Muscle of arm (tissue), 1 donor: ENCODE measurements at regions not wholly inside any gene's neighbourhood (a gene's known extent, or its start where the extent isn't known, plus 50 kb on each side); places are given as distances from the start of the nearest gene placed in this dataset.

Experiments used
- DNase-seq: peaks from one replicate; pipeline ENCODE4 v3.0.0-alpha.2; 2013

DNA sequence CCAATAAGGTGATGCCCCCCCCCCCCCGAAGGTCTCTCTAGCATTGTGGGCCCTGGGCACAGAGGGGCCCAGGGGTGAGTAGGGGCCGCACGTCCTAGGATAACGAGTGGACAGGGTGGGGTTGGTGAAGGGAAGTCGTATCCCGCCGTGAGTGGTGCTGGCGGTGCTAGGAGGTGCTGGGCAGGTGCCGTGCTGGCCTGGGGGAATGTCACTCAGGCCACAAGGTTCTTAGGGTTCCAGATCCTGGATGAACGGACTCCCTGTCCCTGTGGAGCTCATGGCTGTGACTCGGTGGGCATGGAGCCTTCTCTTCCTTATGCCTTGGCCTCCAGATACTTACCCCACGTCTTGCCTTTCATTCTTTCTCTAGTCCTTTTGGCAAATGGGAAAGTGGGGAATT is 157.4 kb upstream of the SOX1 start:
- no peak for DNase-seq

DNA sequence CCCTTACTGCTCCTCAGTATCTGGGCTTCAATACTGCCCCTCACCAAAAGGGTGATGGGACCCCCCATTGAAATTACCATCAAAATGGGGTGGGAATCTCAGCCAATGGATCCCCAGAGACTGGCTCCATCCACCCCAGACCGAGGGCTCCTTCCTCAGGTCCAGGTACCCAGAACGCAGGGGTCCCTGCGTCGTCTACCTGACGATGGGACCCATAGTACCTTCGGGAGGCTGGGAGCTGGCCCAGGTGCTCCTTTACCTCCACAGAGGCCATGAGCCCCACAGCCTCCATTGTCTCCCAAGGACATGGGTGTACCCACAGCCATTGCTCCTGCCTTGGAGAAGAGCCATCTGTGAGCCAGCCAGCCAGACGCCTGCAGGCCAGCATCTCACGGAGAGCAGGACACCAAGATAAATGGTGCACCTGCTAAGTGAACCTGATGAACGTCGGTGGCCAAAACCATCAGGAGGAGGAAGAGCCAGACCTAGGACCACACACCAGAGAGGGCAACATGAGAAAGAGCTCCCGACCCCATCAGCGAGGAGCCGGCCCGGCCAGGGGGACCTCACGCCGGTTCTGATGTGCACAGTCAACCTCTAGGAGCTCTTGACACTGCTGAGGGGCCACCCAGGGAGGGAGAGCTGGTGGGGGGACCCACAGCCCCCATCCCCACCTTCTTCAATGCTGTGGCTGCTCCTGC is 156.8 kb upstream of the SOX1 start:
- DNase-seq = no peak

DNA sequence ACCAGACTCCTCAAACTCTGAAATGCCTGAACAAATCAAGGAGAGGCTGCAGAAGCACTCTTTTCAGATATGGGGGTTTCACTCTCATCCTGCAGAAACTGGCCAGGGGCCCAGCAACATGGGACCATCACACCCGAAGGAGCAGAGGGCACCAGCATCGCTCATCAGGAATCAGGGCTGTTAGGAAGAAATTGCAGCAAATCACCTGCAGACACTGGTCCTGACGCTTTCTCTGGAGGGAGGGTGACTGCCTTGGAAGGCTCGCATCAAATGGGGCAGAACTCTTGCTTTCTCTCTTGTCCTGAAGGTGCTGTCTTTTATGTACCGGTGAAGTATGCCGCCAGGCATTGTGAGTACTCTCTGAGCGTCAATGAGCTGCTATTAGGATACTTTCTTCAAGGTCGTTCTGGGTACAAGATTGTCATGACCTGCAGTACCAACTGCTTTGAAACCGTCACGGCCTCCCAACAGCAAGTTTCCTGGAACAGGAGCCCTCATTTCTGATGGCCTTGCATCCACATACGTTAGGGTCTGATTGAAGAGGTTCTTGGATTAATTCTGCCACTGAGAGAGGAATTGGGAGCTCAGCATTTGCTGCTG is 155.7 kb upstream of the SOX1 start:
- no peak for DNase-seq

DNA sequence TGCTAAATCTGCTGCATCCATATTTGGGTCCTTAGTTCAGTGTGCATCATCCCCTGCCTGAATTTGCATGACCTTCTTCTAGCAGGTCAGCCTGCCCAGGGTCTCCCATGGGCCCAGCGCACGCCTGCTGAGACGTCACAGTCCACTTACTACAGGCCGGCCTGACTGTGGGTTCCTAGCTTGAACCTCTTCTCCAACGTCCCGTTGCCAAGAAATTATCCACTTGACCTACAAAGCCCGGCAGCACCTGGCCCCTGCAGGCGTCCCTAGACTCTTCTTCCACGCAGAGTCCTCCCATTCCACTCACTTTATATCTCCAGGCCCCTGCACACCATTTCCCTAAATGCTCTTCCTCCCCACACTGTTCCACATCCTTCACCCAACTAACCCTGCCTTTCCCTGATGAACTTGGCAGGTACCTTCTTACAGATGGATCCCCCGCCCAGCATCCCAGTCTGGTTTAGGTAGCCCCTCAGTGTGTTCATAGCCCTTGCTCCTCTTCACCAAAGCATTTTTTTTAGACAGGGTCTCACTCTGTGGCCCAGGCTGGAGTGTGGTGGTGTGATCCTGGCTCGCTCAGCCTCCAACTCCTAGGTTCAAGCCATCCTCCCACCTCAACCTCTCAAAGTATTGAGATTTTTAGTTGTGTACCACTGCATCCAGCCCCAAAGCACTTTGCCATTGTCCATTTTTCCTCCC is 155.0 kb upstream of the SOX1 start:
- no peak for DNase-seq

DNA sequence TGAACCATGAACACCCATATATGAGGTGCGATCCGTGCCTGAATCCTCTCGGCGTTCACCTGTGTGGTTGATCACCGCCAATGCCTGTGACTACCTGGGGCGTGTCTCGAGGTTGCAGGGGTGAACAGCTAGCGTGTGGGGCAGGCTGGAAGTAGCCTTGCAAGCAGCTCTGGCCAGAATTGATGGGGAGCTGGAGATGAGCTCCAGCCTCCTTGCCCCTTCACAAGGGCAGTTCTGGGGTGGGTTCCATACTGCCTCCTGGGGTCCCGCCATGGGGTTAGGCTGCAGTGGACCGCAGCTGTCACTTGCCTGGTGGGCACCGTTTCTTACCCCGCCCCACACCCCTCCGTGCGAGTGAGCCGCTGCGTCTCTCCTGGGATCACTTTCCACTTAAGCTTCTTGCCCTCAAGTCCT is 154.5 kb upstream of the SOX1 start:
- DNase-seq = no peak

DNA sequence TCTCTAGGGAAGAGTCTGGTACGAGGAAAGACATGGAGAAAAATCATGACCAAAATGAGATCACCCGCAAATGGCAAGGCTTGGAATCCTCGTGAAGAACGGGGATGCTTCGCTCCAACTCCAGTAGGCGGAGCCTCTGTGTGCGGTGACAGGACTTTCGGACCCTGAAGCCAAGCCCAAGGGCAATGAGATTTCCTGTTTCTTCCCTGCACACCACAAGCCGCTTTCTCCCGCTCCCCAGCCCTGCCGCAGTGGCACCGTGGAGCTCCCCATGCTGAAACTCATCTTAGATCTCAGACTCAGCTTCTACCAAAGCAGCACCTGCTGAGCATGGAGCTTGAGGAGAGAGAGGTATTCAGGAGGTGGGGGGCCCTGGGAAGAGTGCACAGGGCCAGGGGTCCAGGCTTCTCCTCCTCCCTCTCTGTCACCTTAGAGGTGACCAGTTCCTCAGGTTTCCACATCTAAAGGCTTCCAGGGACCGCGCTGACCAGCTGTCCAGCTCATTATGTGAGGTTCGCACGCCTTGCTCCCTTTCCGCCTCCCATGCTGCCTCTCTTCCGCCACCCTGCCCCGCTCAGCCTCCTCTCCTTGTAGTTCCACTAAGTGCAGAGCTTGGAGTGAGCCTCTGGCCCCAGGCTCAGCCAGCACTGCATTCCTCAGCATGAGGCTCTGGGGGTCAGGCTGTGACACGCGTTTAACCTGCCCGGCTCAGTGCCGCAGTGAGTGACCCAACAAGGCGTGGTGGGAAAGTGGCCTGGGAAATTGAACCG is 153.8 kb upstream of the SOX1 start:
- no peak for DNase-seq

DNA sequence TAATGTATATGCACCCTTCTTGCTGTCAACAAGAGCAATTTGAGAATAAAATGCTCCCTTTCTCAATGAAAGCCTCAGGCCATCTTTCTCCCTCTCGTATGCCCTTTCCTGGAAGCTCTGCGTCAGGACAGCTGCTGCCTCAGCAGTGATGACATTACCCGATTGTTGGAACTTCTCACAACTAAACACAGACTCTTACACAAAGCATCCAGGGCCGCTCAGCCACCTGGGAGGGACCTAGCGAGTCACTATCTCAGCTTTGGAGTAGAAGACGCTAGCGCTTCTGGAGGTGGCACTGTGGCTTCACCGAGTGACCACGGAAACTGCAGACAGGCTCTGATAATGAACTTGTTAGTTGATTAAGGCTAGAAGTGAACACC is 153.2 kb upstream of the SOX1 start:
- DNase-seq = no peak

DNA sequence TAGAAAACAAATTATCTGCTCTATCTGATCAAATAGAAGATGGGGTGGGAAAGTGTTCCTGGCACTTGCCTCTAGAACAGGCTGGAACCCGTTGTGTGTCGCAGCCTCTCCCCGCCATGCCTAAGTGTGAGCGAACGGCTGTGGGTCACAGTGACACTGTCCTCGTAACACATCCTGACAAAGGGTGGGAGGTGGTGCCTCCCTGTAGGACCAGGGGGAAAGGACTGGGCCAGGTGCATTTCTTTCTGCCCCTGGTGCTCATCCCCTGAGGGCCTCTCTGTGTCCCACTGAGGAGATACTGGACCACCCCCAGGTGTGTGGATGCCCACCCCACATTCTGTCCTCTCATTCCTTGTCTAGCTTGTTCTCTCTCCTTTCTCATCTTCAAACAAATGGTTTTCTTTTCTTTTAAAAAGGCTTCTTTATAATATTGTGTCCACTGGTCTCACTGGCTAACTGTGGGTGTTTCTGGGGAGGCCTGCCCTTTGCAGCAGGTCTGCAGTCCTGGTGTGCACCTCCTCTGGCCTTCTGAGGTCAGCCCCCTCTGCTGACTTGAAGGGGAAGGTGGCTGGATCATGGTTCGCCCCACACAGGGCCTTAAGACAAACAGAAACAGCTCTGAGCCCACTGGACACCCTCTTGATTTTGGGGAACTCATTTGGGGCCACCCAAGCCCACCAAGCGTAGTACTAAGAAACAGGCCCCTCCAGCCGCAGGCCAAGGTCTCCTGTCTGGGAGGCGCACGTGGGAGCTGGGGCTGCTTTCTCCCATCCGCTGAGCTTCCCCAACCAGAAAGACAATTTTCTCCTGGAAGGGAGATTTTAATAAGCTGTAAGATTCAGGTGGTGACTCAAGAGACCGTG is 152.5 kb upstream of the SOX1 start:
- DNase-seq = no peak

DNA sequence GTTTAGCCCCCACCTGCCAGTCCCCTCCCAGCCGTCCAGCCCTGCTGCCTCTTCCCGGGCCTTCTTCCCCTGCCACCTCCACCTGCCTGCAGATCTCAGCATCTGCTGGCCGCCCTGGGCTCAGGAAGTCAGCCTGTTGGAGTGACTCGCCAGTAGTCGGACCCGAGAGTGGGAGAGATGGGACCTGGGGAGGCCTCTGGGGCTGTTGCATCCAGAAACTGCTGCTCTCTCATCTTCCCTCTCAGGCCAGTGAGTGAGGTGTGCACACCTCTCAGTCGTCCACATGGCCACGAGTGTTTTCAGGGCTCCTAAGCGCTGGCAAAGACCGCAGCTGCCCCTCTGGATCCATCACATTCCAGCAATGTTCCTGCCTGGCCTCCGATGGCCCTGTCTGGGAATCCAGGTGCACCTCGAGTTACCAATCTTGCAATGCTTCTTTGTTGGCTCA is 151.8 kb upstream of the SOX1 start:
- DNase-seq = no peak

DNA sequence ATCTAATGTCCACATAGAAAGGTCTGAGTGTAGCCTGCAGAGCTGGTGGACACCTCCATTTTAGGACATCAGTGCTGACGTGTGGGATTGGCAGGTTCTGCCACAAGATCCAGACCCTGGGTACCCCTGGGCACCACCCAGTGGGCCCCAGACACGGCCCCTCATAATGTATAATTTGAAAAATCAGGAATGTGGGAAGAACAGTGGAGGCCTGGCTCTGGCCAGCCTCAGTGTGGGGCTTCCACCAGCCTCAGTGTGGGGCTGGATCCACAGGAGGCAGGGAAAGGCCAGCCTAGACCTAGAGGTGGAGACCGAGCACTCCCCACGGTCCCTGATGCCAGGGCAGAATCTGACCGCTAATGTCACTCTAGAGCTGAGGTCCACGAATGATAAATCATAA is 150.7 kb upstream of the SOX1 start:
- no peak for DNase-seq

DNA sequence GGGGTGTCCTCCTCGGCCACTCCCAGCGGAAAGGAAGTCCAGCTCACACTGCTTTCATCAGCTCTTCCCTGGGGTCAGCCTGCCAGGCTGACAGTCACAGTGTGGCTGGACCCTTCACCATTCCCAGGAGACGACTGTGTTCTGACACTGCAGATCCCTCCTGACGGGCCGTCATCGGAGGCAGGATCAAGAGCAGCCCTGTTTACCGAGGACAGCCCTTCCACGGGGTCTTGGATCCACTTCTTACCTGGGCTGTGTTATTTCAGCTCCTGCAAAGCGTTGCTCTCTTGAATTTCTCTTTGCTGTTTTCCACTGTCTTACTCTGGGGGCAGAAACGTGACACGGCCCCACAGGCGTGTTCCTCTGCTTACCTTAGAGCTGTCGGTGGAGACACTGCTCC is 149.9 kb upstream of the SOX1 start:
- no peak for DNase-seq

DNA sequence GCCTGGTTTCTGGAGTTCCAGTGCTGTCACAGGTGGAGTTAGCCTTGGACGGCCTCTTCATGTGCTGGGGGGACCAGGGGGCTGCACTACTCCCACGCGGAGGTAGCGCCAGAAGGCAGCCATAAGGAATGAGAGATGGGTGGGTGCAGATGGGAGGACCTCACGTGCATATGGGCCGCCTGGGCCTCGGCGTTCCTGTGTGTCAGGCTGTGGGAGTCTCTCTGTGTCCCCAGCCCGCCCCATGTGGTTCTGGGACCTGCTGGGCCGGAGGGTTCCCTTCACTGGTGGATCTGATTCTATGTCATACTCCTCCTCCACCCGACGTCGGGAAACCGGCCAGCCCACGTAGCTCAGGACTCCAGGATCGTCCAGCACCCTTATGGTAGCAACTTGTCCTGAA is 149.0 kb upstream of the SOX1 start:
- no peak for DNase-seq

DNA sequence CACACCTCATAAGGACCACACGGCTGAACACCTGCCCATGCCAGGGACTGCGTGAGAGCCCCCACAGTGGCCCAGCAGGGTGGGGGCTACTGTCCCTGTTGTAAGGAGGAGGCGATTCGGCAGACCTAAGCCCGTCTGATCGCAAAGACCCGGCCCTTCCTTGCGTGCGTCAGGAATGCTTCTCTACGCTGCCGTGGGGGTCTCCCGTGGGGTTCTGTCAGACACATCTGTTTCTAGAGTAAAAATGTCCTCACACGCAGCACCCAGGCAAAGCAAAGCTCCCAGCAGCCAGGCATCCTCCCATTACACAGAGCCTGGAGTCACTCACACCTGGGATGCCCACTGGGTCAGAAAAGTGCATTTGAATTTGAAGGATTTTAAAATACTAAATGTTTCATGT is 147.7 kb upstream of the SOX1 start:
- DNase-seq = no peak

DNA sequence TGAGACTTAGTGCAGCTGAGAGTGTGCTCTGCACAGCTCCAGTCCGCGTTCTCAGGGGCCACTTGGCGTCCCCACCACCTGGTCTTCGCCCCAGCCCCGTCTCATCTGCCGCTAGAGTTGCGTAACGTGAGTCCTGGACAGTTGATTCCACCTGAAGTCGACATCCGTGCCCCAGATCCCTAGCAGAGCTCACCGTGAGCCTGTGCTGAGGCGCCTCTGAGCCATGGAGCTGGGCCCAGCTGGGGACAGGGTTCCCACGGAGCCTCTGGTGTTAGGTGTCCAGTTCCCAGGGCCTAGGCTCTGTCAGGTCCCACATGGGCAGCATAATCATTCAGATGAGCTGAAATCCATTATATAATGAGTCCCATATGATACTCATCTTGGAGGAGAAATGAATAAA is 147.1 kb upstream of the SOX1 start:
- no peak for DNase-seq

DNA sequence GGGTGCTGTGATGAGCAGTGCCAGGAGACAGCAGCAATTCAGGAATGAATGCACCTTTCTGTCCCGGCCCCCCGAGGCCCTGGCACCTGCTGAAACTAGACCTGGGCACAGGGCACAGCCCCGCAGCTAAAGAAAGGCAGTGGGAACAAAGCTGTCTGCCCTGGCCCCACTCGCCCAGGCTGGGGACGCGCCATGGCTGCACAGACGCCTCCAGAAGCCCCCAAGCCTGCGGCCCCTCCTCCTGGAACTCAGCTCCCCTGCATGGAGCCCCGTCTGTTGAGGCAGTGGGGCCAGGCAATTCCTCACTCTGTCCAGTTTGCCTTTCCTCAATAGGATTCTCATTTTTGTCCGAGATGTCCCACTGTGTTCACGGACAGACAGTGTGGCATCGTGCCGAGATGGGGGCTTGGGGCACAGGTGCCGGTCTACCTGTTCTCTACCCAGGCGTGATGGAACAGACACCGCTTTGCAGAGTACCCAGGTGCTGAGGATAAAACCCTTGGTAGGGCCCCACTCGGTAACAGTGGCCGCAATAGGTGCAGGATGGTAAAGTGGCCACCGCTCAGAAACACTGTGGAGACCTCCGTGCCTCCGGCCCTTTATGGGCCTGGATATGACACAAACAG is 146.5 kb upstream of the SOX1 start:
- no peak for DNase-seq

DNA sequence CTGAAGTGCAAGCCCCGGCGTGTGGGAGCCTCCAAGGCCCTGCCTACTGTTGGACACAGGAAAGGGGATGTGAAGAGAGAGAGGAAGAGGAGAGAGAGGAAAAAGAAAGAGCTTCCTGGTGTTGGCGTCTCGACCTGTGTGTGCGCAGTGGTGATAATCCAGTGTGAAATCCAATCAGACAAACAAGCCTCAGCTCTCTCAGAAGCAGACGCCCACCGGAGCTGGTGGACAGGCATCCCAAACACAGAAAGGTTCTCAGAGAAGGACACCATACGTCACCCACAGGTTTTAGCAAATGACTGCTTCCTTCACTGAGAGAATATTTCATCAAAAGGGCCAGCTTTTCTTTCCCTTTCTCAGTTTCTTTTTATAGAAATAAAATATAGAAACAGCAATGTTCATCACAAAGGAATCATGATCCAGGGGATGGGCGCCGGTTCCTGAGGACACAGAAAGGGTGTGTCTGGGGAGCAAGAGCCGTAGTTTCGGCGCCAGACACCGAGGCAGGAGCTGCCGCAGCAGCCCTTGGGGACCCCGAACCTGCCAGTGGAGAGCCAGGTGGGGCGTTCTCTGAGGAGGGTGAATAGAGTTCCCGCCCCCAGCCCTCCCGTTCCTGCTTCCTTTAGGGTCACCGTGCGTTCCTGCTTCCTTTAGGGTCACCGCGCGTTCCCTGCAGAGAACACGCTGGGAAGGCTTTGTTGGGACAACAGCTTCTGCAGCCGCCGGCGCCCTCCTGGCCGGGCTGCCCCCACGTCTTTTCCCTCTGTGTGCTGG is 145.8 kb upstream of the SOX1 start:
- no peak for DNase-seq

DNA sequence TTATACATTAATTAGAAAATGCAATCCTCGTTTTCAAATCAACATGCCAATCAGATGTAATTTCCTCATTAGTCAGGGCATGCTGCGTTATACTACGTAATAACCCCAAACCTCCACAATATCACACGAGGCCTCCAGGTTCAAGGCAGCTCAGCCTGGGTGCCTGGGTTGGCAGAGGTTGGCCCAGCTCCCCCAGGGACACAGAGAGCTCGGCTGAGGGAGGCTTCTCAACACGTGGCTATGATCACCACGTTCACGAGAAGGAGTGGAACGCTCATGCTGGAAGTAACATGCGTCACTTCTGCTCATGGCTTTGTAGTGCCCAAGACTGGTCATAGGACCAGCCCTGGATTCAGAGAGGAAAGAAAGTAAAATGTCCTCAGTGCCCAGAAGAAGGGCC is 144.9 kb upstream of the SOX1 start:
- no peak for DNase-seq

DNA sequence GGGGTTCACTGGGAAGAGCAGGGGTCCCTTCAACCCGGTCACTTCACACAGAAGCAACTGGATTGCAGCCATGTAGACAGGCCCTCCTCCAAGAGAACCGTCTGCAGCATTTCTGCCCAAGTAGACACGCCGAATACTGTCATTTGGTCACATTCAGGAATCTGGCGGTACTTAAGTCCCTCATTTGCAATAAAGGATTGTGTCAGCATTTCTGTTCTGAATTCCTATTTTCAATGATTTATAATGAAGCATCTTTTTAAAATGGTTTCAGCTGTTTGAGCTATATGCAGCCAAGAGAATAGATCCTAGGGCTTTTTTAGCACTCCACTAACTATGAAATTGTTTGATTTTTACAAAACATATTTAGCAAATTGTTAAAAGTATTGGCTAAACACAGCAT is 143.5 kb upstream of the SOX1 start:
- DNase-seq = no peak

DNA sequence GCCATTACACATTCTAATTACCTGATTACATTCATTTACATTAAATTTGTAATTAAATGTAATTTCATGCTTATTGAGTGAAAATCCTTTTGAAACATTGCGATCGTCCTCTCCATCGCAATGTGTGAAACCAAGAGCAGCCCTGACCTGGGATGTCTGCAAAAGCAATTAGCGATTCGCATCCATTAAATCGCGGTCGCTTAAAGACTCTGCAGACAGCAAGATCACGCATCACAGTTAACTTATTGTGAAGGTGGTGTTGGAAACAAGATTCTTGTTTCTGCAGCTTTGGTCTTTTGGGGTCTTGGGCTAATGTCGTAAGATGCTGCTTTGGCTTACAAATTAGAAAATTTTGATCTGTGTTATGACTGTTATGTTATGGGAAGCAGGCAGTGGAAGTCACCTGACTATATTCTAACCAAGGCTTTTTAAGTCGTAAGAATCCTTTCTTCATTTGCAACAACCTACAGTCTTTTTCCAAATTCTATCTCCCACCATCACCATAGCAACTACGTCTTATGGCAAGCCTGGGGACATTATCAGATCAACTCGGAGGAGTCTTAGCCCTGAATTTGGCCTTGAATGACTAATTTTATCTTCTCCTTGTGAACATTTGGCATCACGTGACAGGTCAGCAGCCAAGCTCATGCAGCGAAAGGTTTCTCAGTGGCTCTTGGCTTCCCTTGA is 142.8 kb upstream of the SOX1 start:
- DNase-seq = no peak

DNA sequence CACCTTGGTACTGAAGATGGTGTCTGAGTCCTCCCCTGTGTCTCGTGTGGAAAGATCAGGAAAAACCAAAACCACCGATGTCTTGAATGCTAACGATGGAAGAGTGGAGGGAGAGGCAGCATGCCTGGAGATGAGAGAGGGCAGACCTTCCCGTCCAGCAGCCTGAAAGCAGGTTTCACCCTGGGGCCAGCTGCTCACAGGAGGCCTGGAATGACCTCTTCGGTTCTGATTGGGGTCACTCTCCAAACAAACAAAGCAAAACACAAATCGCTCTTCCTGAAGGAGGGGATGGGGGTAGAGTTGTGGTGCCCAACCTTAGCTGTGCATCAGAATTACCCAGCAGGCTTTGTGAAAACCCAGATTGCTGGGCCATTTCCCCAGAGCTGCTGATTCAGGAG is 142.3 kb upstream of the SOX1 start:
- no peak for DNase-seq
